GM20000 (cell line): ENCODE measurements at regions not wholly inside any gene's neighbourhood (a gene's known extent, or its start where the extent isn't known, plus 50 kb on each side); places are given as distances from the start of the nearest gene placed in this dataset.
"Not testable (repeated sequence)": the region's sequence is repeated elsewhere in the genome, so short reads cannot be mapped to it uniquely, and the experiment has no call there.

ENCODE experiments used
- DNase-seq: peaks from one replicate; pipeline ENCODE4 v3.0.0; 2012; ENCODE audit warnings: low spot score
- TF ChIP-seq, protein P1 (sequence below): IDR thresholded peaks from 2 replicates; pipeline ENCODE4 v1.5.1; 2012; ENCODE audit warnings: mild to moderate bottlenecking, control low read depth; ENCODE audit errors: extremely low read depth, missing control alignments

DNA sequence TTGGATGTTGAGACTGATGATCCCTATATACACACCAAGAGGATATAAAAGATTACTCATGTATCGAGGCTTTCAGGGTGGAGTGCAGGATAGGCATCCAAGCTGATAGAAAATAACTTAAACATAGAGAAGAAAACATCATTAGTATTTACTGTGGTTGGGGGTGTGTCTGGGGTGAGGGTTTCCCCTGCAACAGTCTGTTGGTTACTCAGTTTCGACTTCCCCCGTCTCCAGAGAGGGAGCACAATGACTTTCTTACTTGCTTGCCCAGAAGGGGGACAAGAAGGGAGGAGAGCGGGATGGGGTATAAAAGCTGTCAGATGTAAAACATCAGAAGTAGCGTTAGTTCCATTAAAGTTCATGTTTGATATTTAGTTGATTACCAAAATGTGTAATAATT lies 717.4 kb upstream of the ZP4 start:
- DNase-seq: no peak
- TF ChIP-seq, protein P1, sequence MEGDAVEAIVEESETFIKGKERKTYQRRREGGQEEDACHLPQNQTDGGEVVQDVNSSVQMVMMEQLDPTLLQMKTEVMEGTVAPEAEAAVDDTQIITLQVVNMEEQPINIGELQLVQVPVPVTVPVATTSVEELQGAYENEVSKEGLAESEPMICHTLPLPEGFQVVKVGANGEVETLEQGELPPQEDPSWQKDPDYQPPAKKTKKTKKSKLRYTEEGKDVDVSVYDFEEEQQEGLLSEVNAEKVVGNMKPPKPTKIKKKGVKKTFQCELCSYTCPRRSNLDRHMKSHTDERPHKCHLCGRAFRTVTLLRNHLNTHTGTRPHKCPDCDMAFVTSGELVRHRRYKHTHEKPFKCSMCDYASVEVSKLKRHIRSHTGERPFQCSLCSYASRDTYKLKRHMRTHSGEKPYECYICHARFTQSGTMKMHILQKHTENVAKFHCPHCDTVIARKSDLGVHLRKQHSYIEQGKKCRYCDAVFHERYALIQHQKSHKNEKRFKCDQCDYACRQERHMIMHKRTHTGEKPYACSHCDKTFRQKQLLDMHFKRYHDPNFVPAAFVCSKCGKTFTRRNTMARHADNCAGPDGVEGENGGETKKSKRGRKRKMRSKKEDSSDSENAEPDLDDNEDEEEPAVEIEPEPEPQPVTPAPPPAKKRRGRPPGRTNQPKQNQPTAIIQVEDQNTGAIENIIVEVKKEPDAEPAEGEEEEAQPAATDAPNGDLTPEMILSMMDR: no peak

DNA sequence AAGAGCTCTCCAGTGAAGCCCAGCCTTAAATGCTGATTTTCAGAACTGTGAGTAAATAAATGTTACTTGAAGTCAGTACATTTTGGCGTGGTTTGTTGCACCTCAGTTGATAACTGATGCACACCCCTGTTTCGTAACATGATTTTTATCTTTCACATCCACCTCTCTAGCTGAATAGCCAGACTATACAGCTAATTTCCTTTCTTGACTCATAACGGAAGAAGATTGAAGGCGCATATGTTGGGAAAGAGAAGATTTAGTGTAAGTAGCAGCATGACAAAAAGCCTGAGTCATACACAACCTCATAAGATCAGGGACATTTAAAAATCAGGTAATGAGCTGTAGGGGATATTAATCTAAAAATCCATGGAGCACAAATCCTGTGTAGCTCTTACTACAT lies 716.2 kb upstream of the ZP4 start:
- TF ChIP-seq, protein P1: no peak
- no peak for DNase-seq

GRCh38 chr1:238606457-238606856 lies 715.7 kb upstream of the ZP4 start:
- DNase-seq: no peak
- TF ChIP-seq, protein P1: no peak

DNA sequence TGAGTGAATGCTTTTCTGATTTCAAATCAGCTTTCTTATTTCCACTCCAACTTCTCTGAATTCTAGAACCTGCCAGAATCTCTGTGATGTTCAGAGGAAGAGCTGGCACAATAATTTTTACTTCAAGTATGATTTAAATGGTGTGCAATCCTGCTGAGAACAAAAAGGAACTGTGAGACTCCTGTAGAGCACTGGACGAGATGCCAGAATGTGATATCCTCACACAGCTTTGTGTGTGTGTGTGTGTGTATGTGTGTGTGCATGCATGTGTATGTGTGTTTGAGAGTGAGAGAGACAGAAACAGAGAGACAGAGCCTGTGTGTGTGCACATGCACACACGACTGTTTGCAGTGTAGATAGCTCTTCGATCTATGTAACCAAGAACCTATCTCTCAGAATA lies 713.6 kb upstream of the ZP4 start:
- DNase-seq: no peak
- TF ChIP-seq, protein P1: no peak

GRCh38 chr1:238601604-238602003 lies 710.9 kb upstream of the ZP4 start:
- DNase-seq: not testable (repeated sequence)

DNA sequence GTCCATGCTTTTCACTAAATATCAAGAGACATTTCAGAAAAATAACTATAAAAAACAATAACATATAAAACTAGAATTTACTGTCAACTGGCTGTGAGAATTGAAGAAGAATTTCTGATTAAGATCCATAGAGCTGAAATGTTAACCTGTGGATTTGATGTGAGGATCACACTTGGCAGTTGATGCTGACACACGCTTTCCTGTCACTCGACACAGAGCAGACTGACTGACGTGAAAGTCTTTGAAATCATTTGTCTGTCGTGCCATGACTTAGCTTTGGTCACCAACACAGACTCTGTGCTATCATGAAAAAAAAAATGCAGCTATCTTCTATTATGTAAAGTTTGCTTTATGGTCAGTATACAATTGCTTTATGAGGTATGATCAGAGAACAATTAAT lies 706.0 kb upstream of the ZP4 start:
- TF ChIP-seq, protein P1: no peak
- DNase-seq: no peak

DNA sequence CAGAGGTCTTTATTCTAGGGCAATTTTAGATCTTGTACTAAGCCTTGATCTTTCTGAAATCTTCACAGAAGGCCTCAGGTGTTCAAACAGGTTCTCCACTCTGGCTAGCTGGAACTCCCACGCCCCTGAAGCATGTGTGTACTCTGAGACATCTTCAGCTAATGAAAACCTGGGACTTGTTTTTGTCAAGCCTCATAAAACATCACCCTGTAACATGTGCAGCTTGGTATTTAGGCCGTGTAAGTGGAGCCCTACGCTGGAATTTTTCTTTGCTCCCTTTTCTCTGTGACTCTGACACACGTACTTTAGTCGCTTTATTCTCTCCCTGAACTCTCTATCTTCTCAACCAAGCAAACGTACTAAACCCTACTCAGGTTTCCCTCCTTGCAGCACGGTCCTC lies 701.9 kb upstream of the ZP4 start:
- DNase-seq: no peak
- TF ChIP-seq, protein P1: no peak

- no peak for DNase-seq
- TF ChIP-seq, protein P1: no peak
Observed at GRCh38 chr1:238589843-238590435, 699.2 kb upstream of the ZP4 start.
